GM03348 (cell line): ENCODE measurements at regions not wholly inside any gene's neighbourhood (a gene's known extent, or its start where the extent isn't known, plus 50 kb on each side); places are given as distances from the start of the nearest gene placed in this dataset.
"Not testable (repeated sequence)": the region's sequence is repeated elsewhere in the genome, so short reads cannot be mapped to it uniquely, and the experiment has no call there.

Source experiments
- DNase-seq: peaks from one replicate; pipeline ENCODE4 v3.0.0; 2012; ENCODE audit warnings: low spot score

DNA sequence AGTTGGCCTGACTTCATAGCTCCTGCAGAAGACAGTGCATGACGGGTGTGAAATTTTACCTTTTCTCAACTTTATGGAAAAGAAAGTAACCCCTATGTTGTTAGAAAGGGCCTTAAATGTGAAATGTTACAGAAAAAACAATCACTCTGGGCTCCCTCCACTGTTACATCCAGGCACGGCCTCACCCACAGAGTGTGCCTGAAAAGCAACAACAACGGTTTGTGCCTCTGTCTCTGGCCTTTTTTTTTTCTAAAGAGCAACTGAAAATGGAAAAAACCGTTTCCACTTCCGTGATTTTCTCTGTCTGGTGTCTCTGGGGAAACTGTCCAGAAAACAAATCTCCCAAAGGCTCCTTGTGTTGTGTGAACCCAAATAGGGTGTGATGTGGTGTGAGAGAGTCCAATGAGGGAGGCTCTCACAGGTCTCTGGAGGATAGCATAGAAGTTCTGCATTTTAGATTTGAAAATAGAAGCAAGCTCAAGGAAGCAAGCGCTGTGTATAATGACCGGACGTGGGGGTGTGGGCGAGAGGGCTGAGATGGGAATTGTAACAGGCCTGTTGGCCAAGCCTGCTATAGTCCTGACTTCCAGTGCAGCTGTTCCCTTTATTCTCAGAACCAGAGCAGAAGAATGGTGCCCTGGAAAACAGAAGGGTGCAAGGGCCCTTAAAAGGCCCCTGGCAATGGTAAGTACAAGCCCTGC lies 221.8 kb upstream of the TUT7 start:
- DNase-seq, result no peak

- DNase-seq, result no peak
Measured at GRCh38 chr9:86575137-86575536, 220.9 kb upstream of the TUT7 start.

DNA sequence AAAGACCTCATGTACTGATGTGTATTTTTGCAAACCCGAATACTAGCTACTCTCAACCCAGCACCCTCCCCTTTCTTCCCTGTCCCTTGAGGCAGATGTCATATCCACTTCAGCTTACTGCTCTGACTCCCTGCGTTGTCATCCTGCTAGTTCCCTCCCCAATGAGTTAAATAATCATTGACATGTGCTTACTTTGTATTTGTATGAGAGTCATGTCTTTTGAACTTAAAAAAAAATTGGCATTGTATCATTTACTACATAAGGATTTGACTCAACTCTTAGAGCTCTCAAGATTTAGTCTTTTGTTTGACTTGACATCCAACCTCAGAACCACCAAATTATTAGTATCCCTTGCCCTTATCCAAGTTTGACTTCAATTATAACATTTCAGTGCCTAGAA lies 219.7 kb upstream of the TUT7 start:
- DNase-seq, result peak; percentile 50

- no peak for DNase-seq
Measured at GRCh38 chr9:86572904-86573303, 218.7 kb upstream of the TUT7 start.

DNA sequence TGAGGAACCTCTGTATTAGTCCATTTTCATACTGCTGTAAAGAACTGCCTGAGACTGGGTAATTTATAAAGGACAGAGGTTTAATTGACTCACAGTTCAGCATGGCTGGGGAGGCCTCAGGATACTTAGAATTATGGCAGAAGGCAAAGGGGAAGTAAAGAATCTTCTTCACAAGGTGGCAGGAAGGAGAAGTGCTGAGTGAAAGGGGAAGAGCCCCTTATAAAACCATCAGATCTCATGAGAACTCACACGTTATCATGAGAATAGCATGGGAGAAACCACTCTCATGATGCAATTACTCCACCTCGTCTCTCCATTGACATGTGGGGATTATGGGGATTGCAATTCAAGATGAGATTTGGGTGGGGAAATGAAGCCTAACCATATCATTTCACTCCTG lies 211.4 kb upstream of the TUT7 start:
- not testable (repeated sequence) for DNase-seq

DNA sequence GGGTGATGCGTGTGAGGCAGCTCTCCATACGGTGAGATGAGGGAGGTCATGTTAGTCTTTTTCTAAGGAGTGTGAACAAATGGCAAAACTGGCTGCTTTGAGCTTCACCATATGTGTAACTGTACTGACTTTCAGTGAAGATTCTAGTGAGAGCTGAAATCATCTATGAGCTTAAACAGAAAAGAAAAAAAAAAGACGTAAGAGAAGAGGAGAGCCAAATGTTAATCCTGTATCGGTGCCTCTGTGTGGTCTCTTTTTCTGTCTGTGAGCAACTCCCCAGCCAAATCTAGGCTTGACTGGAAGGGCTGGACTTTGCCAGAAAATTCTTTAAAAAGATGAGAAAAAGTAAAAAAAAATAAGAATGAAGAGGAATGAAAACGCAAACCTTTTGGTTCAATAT lies 209.7 kb upstream of the TUT7 start:
- DNase-seq, result no peak

GRCh38 chr9:86563350-86563749 lies 209.1 kb upstream of the TUT7 start:
- DNase-seq, result peak; percentile 47

DNA sequence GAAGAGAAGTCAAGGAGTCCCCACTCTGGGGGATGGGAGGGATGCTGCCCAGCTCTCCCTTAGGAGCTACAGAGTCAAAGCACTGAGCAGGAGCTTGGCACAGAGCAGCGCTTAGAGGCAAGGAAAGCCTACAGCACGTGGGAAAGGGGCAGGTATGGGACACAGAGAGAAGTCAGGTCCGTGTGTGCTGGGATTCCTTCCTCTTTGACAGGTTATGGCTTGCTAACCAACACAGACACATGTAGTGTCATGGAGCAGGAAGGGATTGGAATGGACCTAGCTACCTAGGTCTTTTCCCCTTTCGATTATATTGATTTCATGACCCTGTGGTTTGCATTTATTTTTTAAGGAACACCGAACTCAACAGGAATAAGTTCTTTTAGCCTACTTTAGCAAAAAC lies 208.5 kb upstream of the TUT7 start:
- DNase-seq, result no peak

GRCh38 chr9:86557918-86558317 lies 203.7 kb upstream of the TUT7 start:
- DNase-seq, result no peak

GRCh38 chr9:86557063-86557766 lies 203.0 kb upstream of the TUT7 start:
- DNase-seq, result peak; percentile 82

DNA sequence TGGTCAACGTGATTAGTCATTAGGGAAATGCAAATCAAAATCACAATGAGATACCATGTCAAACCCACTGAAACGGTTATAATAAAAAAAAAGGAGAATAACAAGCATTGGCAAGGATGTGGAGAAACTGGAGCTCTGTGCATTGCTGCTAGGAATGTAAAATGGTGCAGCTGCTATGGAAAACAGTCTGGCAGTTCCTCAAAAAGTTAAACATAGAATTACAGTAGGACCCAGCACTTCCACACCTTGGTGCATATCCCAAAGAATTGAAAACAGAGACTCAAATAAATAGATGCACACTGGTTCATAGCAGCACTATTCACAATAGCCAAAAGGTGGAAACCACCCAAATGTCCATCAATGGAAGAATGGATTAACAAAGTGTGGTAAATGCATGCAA lies 201.5 kb upstream of the TUT7 start:
- DNase-seq, result no peak

GRCh38 chr9:86550401-86550800 lies 196.2 kb upstream of the TUT7 start:
- peak; percentile 49 for DNase-seq

DNA sequence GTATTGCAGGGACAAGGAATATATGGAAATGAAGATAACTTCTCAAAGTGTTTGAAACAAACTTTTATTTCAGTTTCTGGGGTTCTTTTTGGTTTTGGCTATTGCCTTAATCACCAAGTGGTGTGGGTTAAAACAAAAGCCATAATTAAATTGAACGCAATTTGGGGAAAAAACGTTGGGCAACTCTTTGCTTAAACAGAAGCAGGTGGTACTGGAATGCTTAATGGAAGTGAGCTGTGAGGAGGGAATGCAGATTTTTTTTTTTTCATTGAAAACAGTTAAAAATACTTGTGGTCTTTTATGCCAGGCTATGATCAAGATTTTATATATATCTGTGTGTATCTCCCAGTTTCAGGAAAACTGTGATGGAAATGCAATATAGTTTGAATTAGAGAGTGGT lies 195.7 kb upstream of the TUT7 start:
- DNase-seq, result peak; percentile 52

DNA sequence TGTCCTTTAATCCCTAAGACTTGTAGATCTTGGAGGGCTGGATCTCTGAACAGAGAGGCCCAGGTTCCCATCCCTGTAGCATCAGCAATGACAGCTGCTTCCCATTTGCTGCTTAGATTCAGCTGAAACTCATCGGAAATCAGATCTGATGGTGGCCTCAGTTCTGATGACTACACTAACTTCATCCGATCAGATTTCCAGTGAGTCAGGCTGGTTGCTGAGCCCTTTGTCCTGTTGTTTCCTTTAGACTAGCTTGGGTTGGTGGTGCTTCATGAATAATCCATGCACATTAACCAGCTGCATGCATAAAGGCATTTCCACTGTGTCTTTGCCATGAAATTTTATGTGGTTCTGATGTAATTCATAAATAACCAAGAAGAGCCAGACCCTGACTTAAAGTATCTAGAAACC lies 195.2 kb upstream of the TUT7 start:
- DNase-seq, result peak; percentile 60

GRCh38 chr9:86548220-86548619 lies 194.0 kb upstream of the TUT7 start:
- DNase-seq, result no peak

- DNase-seq, result no peak
Measured at GRCh38 chr9:86547571-86547970, 193.4 kb upstream of the TUT7 start.

DNA sequence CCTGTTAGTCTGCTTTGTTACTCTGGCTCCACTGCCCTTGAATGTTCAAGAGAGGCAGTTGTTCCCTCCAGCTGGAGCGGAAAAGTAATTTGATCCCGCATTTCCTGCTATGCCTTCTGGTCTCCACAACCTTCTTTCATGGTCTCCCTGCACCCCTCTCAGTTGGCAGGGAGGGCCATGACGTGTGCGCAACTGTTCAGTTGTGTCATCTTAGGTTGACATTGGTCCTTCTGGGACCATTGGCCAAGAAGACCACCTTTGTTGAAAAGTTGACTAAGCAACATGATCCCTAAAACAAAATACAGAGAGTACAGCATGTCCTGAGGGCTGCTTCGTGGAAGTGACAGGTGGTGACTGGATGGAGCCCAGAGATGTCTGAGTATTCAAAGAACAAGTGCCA lies 192.5 kb upstream of the TUT7 start:
- DNase-seq, result no peak

DNA sequence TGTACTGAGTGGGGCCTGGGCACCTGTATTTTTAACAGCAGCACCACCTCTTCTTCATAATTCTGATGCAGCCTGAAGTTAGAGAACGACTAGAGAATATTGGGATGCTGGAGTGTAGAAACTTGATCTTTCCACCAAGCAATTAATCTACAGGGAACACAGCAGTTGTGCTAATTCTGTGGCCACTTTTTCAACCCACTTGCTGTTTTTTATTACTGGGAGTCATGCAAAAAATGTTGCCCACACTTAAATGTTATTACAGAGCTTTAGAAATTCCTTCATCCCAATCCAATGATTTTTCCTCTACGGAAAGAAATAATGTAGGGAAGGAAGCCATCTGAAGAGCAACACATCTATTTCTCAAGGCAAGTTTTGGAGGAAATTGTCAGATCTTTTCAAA lies 190.9 kb upstream of the TUT7 start:
- DNase-seq, result peak; percentile 45

GRCh38 chr9:86541014-86541570 lies 186.9 kb upstream of the TUT7 start:
- no peak for DNase-seq

- no peak for DNase-seq
Measured at GRCh38 chr9:86535406-86535915, 181.3 kb upstream of the TUT7 start.

- peak; percentile 74 for DNase-seq
Measured at GRCh38 chr9:86534572-86535258, 180.5 kb upstream of the TUT7 start.

DNA sequence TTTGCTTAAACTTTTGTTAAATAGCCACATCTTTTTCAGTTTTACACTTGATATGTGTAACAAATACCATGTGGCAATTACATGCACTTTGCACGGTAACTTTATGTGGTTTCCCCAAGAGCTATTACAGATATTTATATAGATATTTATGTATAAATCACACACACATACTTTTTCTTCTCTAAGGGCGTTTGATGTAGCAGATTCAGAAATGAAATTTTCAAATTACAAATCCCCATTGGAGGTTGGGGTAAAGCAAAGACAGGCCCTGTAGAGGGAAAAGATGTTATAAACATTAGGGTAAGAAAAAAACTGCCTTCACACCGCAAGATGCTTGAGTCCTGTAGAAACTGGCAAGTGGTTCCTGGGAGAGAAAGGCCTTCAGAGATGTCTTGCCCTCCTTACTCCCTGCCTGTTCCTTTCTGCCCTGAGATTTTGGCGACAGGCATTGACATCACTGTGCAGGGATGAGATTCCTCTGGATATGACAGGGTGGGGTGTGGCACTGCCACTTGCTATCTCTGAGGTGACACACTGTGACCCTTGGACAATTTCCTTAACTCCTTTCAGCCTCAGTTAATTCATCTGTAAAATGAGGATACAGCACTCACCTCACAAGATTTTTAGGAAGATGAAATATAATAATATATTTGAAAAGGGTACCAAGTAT lies 177.9 kb upstream of the TUT7 start:
- no peak for DNase-seq
